ENCODE measurements at regions not wholly inside any gene's neighbourhood (a gene's known extent, or its start where the extent isn't known, plus 50 kb on each side); places are given as distances from the start of the nearest gene placed in this dataset.
"Not testable (repeated sequence)": the region's sequence is repeated elsewhere in the genome, so short reads cannot be mapped to it uniquely, and the experiment has no call there.

DNA sequence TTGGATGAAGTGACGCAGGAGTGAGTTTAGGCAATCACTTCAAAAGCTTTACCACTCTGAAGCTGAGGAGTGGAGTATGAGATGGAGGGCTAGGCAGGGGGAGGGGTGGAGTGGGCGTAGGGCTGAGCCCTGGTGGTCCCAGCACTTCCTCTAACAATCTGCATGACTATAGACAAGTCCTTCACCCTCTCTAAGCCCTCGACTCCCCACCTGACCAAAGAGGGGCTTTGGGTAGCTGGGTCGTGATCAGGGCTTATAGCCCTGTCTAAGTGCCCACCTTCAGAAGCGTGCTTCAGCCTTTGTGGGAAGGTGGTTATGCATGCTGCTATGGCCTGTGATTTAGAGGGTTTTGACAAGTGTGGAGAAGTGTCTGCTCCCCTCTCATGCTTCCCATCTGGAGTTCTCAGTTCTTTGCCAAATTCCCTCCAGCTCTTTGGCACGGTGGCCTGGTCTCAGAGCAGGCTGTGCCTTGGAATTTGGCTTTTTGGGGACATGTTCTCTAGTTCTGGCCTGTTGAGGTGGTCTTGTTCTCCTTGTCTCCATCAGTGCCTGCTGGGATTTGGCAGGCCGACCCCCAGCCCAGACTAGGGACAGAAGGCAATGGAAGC is 53.0 kb downstream of the ACTBL2 start:
- DNase-seq (ENCODE audit: low read depth), result no peak

DNA sequence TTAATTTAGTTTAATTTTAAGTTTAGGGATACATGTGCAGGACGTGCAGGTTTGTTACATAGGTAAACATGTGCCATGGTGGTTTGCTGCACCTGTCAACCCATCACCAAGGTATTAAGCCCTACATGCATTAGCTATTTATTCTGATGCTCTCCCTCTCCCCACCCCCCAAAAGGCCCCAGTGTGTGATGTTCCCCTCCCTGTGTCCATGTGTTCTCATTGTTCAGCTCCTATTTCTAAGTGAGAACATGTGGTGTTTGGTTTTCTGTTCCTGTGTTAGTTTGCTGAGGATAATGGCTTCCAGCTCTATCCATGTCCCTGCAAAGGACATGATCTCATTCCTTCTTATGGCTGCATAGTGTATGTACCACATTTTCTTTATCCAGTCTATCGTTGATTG is 53.6 kb downstream of the ACTBL2 start:
- not testable (repeated sequence) for DNase-seq (ENCODE audit: low read depth)

DNA sequence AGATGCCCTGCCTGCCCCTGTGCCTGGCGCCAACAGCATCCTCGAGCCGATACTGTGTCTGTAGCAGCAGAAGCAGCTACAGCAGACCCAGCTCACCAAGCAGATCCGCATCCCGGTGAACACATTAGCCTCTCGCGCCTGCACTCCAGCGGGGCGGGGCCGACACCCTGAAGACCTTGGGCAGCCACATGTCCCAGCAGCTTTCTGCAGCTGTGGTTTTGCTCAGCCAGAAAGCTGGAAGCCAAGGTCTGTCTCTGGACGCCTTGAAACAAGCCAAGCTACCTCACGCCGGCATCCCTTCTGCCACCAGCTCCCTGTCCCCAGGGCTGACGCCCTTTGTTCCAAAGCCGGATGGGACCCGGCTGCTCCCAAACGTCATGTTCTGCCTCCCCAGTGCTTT is 59.6 kb downstream of the ACTBL2 start:
- no peak for DNase-seq (ENCODE audit: low read depth)

DNA sequence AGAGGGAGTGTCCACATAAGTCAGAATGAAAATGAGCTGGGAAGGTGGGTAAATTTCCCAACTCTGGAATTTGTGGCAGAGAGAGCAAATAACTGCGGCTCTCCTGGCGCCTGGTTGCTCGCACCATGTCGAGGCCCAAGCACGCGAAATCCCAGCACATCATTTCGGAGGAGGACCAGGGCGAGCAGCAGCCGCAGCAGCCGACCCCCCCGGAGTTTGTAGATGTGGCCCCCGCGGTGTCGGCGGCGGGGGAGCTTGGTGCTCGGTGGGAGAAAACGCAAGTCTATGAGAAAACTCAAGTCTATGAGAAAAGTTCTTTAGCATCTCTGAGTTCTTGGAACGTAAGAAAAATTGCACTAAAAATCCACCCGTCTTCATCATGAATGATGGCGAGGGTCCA is 60.3 kb downstream of the ACTBL2 start:
- no peak for DNase-seq (ENCODE audit: low read depth)

DNA sequence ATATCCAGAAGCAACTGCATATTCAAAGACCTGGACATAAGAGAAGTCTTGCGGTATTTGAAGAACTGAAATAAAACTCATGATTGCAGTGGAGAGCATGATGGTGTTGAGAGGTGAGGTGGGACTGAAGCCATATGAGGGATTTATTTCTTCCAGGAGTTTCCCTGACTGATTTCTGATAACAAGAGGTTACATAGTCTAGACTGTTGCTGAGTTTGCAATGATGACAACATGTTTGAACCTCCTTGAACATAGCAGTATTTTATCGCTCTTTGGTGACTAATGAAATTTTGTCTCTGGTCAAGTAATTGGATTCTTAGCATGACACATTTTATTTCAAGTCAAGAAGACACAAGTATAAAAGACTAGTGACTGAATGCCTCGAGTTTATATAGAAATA is 61.8 kb downstream of the ACTBL2 start:
- no peak for DNase-seq (ENCODE audit: low read depth)

DNA sequence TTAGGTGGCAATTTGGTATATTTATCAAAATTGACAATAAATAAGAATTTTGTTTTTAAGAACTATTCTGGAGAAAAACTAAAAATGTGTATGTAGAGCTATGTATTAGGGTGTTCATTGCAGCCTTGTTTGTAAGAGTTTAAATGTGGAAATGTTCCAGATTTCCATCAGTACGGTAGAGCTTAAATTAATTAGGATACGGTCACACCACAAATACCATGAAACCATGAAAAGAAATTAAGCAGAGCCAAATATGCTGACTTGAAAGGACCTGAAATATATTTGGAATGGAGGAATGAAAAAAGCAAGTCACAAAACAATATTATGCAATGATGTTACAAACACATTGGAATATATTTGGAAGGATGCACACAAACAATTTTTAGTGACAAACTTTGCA is 64.6 kb downstream of the ACTBL2 start:
- DNase-seq (ENCODE audit: low read depth), result no peak

DNA sequence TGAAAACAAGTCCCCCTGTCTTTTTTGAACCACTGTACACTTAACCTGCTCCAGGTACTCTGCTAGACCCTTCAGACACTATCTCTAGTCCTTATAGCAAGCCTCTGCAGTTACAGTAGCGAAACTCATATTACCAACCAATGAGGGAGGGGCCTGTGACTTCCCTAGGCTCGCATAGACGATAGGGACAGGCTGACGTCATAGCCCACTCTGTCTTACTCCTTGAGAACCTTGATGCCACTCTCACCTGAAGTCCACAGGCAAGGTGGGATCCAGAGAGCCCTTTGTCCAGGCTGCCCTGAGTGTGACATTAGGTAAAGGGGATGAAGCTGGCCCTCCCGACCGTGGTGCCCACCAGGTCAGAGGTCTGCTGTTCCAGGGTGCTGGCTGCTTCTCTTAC is 65.3 kb downstream of the ACTBL2 start:
- no peak for DNase-seq (ENCODE audit: low read depth)

DNA sequence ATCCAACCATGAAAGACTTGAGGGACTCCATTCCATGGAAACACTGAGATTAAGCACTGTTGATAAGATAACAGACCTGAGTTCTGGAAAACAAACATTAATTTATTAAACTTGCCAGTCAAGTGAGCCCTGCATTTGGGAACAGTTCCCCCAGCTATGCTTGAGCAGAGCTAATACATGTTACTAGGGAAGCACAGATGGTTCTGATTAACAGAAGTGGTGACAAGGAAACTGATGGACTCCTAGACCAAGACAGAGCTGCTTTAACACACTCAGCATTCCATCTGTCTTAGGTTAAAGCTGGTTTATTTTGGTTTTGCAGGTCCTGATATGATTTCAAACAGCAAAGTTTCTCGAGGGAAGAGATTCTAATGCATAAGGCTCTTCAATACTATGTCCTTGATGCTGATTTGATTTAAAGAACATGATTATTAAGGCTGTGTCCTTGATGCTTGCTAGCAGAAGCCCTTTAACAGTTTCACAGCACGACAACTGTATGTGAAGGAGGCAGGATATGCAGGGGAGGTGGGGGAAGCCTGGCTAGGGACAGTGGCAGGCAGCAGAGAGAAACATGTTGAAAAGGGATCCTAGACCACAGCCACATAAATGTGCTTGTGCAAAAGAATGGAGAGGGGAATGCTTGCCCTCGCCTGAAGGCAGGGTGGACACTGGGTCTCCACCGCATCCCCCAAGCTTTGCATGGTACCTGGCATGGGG is 66.2 kb downstream of the ACTBL2 start:
- no peak for DNase-seq (ENCODE audit: low read depth)

DNA sequence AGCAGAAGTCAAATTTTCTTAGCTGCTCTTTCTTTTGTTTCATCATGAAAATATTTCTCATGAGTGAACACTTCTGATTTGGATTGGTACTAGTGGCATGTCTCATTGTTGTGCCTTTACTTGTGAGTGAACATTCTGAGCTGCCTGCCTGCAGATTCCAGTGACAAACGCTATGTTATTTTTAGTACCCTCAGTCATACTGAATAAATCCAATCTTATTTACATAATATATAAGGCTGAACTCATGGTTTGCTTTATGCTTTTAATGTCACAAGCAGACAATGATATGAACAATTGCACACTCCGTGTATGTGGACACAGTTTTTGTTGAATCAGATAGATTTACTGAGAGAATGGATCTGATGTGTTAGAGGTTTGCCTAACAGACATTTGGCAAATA is 67.8 kb downstream of the ACTBL2 start:
- no peak for DNase-seq (ENCODE audit: low read depth)

DNA sequence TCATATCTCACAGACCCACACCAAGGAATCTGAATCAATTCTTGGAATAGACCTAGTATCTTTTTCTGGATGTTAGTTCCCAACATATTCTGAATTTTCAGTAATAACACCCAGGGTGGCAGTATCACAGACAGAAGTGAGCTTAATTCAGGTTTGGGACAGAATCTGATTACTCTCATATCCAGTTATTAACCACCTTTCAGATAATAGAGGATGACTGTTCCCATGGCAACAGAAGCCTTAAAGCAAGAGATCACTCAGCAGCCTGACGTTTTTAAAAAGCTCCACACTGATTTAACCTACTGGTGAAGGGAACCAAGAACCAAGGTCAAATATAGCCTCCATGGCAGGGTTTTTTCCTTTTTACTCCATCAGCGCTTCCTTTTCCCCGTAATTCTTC is 68.4 kb downstream of the ACTBL2 start:
- DNase-seq (ENCODE audit: low read depth), result no peak

DNA sequence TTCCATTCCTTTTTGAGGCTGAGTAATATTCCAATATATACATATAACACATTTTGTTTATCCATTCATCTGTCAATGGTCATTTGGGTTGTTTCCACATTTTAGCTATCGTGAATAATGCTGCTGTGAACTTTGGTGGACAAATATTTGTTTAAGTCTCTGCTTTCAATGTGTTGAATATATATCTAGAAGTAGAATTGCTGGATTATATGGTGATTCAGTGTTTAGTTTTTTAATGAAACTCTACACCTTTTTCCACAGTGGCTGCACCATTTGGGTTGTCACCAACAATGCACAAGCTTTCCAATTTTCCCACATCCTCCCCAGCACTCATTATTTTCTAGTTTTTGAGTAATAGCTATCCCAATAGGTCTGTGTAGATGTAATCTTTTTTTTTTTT is 69.5 kb downstream of the ACTBL2 start:
- DNase-seq (ENCODE audit: low read depth), result no peak

DNA sequence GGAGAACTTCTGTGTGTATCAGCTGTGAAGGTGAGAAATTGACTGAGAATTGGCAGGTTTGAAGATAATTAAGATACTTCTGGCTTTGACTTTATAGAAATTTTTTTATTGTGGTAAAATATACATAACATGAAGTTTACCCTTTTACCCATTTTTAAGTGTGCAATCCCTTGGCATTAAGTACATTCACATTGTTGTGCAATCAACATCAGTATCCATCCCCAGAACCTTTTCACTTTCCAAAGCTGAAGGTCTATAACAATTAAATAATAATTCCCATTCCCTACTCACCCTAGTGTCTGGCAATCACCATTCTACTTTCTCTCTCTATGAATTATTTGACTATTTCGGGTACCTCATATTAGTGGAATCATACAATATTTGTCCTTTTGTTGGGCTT is 69.9 kb downstream of the ACTBL2 start:
- DNase-seq (ENCODE audit: low read depth), result no peak

DNA sequence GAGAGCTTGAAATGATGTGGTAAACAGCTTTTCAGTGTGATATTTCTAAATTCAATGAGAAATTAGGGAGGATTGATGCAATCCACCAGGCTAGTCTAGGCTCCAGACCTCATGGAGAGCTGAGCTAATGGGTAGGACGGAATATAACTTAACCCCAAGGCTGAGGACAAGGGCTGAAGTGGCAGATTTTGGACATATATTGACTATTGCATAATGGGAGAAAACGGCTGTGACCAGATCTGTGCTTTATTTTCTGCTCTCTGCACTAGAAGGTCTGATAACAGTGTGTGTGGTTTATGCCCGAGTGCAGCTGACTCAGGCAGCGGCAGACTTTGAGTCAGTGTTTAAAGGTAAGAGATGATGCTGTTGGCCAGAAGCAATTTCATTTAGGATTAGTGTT is 70.6 kb downstream of the ACTBL2 start:
- DNase-seq (ENCODE audit: low read depth), result no peak

DNA sequence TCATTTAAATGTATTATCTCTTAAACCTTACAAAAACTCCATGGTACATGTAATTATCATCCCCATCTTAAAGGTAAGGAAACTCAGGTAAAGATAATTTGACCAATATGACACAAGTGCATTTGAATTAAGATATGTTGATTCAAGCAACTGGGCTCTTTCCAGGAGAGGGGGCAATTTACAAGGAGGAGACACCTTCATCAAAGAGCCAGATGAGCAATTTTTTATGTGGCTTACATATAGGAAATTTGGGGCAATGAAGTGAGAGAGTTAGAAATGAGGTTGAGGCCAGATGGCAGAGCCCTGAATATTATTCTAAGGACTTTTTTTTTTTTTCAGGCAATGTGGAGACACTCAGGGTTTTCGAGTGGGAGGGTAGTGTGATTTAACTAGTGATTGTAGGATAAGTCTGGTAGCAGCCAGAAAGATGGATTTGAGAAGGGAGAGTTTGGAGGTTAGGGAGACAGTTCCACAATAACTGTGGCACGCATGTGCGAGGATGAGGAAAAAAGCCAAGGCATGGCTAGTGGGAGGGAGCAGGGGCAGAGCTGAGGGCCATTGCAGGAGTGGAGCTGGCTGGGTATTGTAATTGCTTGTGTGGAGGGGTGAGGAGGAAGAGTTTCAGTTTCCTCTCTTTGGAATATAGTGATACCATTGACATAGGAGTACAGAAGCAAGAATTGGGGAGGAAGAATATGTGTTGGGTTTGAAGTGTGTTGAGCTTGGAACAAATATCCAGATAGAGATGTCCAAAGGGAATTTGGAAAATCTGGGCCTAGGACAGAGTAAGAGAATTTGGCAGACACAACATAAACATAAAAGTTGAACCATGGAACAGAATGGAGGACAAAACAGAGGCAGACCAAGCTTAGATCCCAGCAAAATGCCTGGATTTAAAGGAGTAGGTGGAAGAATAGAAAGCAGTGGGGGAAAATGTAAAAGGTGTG is 72.0 kb downstream of the ACTBL2 start:
- DNase-seq (ENCODE audit: low read depth), result no peak

DNA sequence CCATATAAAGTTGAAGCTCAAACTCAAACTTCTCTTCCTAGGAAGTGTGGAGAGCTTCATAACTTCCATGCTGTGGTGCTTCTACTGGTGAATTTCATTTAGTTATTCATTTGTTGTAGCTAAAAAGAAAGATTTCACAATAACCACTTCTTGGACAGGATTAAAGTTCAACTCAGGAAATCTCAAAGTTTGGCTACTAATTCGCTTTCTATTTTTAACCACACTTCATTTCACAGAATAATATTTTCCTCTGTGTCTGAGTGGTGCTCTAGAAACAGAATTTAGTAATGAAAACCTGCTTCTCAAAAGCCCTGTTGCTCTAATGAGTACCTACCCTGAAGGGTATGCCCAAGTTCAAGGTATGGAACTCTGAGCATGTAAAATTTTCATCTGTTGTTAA is 73.9 kb downstream of the ACTBL2 start:
- DNase-seq (ENCODE audit: low read depth), result no peak

DNA sequence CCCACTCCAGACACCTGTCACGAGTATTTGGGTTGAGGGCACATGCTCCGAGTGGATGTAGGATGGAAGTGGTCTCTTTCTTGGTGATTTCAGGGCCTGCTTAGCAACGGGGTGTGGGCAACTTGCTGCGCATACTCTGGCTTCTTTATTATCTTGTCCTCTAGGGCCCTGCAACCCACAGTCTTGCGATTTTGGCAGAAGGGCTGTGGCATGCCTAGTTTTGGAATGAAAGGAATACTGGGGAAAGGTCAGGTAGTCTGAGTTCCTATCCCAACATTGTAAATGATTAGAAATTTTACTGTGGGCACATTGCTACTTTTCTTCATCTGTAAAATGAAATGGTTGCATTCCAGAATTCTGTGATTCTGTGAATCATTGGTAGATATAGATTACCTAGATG is 74.3 kb downstream of the ACTBL2 start:
- DNase-seq (ENCODE audit: low read depth), result no peak

DNA sequence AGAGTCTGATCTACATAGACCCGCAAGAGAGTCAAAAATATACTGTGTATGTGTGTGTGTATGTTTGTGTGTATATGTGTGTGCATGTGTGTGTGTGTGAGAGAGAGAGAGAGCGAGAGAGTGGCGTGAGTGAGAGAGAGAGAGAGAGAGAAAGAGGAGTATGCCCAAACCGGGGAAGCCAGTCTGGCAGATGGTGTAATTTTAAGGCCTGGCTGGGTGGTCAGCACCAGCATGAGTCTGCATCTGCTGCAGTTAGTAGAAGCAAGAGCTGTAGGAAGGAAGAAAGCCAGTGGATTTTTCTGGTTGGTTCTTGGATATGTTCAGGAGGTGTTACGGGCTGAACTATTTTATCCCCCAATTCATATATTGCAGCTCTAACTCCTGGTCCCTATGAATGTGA is 75.2 kb downstream of the ACTBL2 start:
- DNase-seq (ENCODE audit: low read depth), result no peak

DNA sequence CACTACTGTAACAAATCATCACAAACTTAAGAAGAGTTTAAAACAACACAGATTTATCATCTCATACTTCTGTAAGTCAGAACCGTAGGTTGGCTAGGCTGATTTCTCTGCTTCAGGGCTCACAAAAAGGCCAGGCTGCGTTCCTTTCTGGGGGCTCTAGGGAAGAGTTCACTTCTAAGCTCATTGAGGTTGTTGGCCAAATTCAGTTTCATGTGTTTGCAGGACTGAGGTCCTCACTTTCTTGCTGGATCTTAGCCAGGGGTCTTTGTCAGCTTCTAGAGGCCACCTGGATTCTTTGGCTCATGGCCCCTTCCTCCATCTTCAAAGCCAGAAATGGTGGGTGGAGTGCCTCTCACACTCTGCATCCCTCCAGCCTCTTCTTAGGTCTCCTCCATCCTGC is 76.0 kb downstream of the ACTBL2 start:
- no peak for DNase-seq (ENCODE audit: low read depth)

DNA sequence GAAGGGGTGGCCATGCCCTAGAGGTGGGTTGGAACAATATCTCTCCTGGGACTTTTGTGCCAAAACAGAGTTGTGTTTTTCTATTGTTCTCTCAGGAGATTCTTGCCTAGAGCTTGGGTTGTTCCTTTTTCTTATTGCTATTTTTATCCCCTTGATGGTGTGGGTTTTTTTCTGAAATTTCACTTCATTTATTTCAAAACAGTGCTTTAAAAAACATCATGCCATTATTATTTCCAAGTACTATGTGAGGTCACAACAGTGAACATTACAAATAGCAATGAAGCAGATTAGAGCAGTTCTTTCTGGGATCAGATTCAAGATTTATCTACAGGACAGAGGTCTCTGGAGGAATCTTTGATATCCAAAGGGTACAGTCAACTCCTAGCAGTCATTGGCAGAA is 76.6 kb downstream of the ACTBL2 start:
- DNase-seq (ENCODE audit: low read depth), result no peak

DNA sequence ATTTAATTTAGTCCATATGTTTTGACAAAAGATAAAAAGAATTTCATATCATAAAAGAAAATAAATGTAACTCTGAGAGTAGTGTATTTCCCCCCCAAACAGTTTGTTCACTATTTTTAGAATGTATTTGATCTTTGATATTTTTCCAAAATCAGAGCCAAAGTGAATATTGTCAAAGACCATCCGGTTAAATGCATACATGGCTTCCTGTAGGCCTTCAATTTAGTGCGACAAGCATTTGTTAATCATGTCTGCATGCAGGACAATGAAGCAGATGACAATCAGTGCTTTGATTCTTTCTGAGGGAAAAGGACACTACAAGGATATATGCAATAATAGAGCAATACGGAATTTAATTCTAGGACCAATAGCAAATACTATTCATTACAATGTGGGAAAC is 79.8 kb downstream of the ACTBL2 start:
- DNase-seq (ENCODE audit: low read depth), result no peak

DNA sequence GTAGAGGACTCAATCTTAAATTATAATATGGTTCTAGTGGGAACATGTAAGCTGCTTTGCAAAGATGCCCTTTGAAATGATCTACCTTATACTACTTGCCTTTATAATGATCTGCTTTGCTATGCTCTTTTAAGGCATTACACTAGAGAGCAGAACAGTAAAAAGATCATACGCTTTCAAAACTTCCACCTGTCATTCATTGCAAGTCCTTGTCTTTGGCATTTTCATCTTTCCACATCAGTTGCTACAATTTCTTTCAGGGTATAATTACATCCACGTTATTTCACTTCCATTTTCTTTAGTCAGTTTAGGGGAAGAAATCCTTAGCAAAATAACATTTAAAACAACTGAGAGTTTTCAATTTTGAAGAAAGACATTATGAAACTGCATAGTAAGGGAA is 80.3 kb downstream of the ACTBL2 start:
- DNase-seq (ENCODE audit: low read depth), result no peak

DNA sequence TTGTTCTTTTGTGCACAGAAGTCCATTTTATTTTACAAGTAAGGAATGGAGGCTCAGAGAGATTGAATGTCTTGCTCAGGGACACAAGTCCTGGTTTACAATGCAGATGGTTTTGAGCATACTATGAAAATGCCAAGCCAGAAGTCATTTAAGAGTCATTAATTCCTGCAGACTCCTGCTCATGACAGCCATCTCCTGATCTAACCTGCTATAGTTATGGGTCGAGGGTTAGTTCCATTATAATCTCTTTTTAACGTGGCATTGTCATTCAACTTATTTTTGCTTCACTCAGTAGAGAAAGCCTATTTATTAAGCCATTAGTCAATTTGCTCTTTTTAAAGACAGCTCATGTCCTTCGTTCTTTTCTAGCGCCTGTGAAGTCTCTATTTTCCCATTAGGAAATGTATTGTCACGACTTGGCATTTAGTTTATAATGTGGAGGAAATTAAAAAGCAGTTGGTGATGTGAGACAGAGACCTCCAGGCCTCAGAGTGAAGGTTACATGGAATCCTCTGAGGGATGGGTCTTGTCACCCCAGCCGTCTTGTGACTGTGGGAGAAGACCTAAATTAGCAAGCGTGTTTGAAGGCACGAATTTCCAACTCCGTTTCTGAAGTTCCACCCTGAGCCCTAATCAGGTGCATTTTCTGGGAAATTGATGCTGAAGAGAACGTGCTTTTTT is 84.1 kb downstream of the ACTBL2 start:
- DNase-seq (ENCODE audit: low read depth), result no peak

DNA sequence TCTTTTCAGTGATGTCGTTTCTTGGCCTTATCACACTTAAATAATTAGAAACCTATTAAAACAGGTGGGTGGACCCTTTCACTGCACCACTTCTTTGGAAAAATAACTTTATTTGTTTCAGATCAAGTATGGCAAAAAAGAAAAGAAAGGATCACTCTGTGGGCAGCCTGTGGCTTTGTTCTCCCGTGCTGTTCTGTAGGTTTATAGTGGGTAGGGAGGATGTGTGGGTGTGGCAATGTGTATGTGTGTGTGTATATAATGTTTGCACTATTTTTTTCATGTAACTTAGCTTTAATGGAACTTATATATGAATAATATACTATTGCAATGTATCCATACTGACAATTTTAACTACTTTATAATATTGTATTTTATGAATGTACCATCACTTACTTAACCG is 85.9 kb downstream of the ACTBL2 start:
- DNase-seq (ENCODE audit: low read depth), result no peak
